H9 (cell line): ENCODE measurements at regions not wholly inside any gene's neighbourhood (a gene's known extent, or its start where the extent isn't known, plus 50 kb on each side); places are given as distances from the start of the nearest gene placed in this dataset.
"Not testable (repeated sequence)": the region's sequence is repeated elsewhere in the genome, so short reads cannot be mapped to it uniquely, and the experiment has no call there.

Source experiments
- DNase-seq: peaks from one replicate; pipeline ENCODE4 v3.0.0-alpha.2; 2017
- H2AFZ ChIP-seq: one replicate; pipeline ENCODE4 v1.6.1; 2013; ENCODE audit warnings: mild to moderate bottlenecking, low read length, control low read depth, moderate library complexity
- H2AK5ac ChIP-seq: 2 replicates; pipeline ENCODE4 v1.6.1; 2013; ENCODE audit warnings: low read length, control low read depth, mixed read lengths; ENCODE audit not compliant: insufficient read length
- H2BK120ac ChIP-seq: one replicate; pipeline ENCODE4 v1.6.1; 2013; ENCODE audit warnings: low read depth, mild to moderate bottlenecking, low read length, control low read depth, inconsistent platforms; ENCODE audit not compliant: poor library complexity, severe bottlenecking
- H2BK12ac ChIP-seq: 2 replicates; pipeline ENCODE4 v1.6.1; 2013; ENCODE audit warnings: low read length, control low read depth, mixed read lengths, low read depth; ENCODE audit not compliant: insufficient read length
- H2BK15ac ChIP-seq: 2 replicates; pipeline ENCODE4 v1.6.1; 2013; ENCODE audit warnings: low read depth, low read length, control low read depth
- H2BK20ac ChIP-seq: one replicate; pipeline ENCODE4 v1.6.1; 2013; ENCODE audit warnings: low read depth, mild to moderate bottlenecking, low read length, control low read depth, inconsistent platforms; ENCODE audit not compliant: poor library complexity, severe bottlenecking
- H2BK5ac ChIP-seq: 2 replicates; pipeline ENCODE4 v1.6.1; 2013; ENCODE audit warnings: low read length, control low read depth, mixed read lengths; ENCODE audit not compliant: insufficient read length
- H3K14ac ChIP-seq: 2 replicates; pipeline ENCODE4 v1.6.1; 2013; ENCODE audit warnings: low read length, control low read depth; ENCODE audit not compliant: insufficient read depth
- H3K18ac ChIP-seq: 2 replicates; pipeline ENCODE4 v1.6.1; 2013; ENCODE audit warnings: low read depth, mild to moderate bottlenecking, mixed read lengths, low read length, control low read depth; ENCODE audit not compliant: insufficient read length
- H3K23ac ChIP-seq: 2 replicates; pipeline ENCODE4 v1.6.1; 2013; ENCODE audit warnings: low read length, control low read depth, mixed read lengths, low read depth; ENCODE audit not compliant: insufficient read length
- H3K23me2 ChIP-seq: 2 replicates; pipeline ENCODE4 v1.6.1; 2013; ENCODE audit warnings: low read depth, mild to moderate bottlenecking, mixed read lengths, low read length, control low read depth; ENCODE audit not compliant: insufficient read length, poor library complexity, severe bottlenecking
- H3K27ac ChIP-seq: 2 replicates; pipeline ENCODE4 v1.5.1; 2013; ENCODE audit warnings: low read length, control low read depth, mixed read lengths, low read depth; ENCODE audit not compliant: insufficient read length
- H3K27me3 ChIP-seq: 2 replicates; pipeline ENCODE4 v1.6.1; 2013; ENCODE audit warnings: low read length, control low read depth, inconsistent platforms; ENCODE audit not compliant: insufficient read depth
- H3K4ac ChIP-seq: 2 replicates; pipeline ENCODE4 v1.6.1; 2013; ENCODE audit warnings: low read depth, mild to moderate bottlenecking, control low read depth, inconsistent platforms, low read length, moderate library complexity
- H3K4me1 ChIP-seq: 2 replicates; pipeline ENCODE4 v1.6.1; 2013; ENCODE audit warnings: low read length, control low read depth, inconsistent platforms; ENCODE audit not compliant: insufficient read depth
- H3K4me2 ChIP-seq: 2 replicates; pipeline ENCODE4 v1.6.1; 2013; ENCODE audit warnings: low read length, control low read depth, mixed read lengths; ENCODE audit not compliant: insufficient read length, insufficient read depth
- H3K56ac ChIP-seq: 2 replicates; pipeline ENCODE4 v1.6.1; 2013; ENCODE audit warnings: low read depth, mild to moderate bottlenecking, mixed read lengths, low read length, control low read depth; ENCODE audit not compliant: insufficient read length
- H3K79me1 ChIP-seq: 2 replicates; pipeline ENCODE4 v1.6.1; 2013; ENCODE audit warnings: low read depth, mild to moderate bottlenecking, moderate library complexity, low read length, control low read depth, inconsistent platforms; ENCODE audit not compliant: insufficient read depth, poor library complexity, severe bottlenecking
- H3K79me2 ChIP-seq: 2 replicates; pipeline ENCODE4 v1.6.1; 2013; ENCODE audit warnings: low read length, control low read depth, inconsistent platforms; ENCODE audit not compliant: insufficient read depth
- H3K9ac ChIP-seq: 2 replicates; pipeline ENCODE4 v1.6.1; 2013; ENCODE audit warnings: low read length, control low read depth, mixed read lengths; ENCODE audit not compliant: insufficient read length; ENCODE audit errors: extremely low read depth
- H3K9me3 ChIP-seq: one replicate; pipeline ENCODE4 v1.6.1; 2013; ENCODE audit warnings: low read depth, low read length, inconsistent platforms; ENCODE audit not compliant: control insufficient read depth
- H3T11ph ChIP-seq: one replicate; pipeline ENCODE4 v1.6.1; 2013; ENCODE audit warnings: mild to moderate bottlenecking, low read length, control low read depth, inconsistent platforms
- H4K20me1 ChIP-seq: one replicate; pipeline ENCODE4 v1.6.1; 2013; ENCODE audit not compliant: control insufficient read depth, insufficient read length, insufficient read depth
- H4K5ac ChIP-seq: 2 replicates; pipeline ENCODE4 v1.6.1; 2013; ENCODE audit warnings: low read depth, mild to moderate bottlenecking, mixed read lengths, low read length, control low read depth; ENCODE audit not compliant: insufficient read length
- H4K8ac ChIP-seq: replicated peaks from 2 replicates; pipeline ENCODE4 v1.6.1; 2013; ENCODE audit warnings: low read length, control low read depth, mixed read lengths, low read depth; ENCODE audit not compliant: insufficient read length
- H4K91ac ChIP-seq: 2 replicates; pipeline ENCODE4 v1.6.1; 2013; ENCODE audit warnings: low read depth, mild to moderate bottlenecking, moderate library complexity, mixed read lengths, low read length, control low read depth; ENCODE audit not compliant: insufficient read length
- H3K27ac Mint-ChIP-seq, 3 experiments: 2 replicates in 2 of 3; 3 replicates in 1 of 3; pipeline ENCODE4 v1.8.0; 2020 to 2021; ENCODE audit warnings: mixed read lengths in 3 of 3, mild to moderate bottlenecking in 1 of 3, moderate library complexity in 1 of 3
- H3K27me3 Mint-ChIP-seq: 2 replicates; pipeline ENCODE4 v1.8.0; 2021; ENCODE audit warnings: low read depth, mild to moderate bottlenecking, moderate library complexity, mixed read lengths
- H3K36me3 Mint-ChIP-seq, 3 experiments: 2 replicates in 2 of 3; 3 replicates in 1 of 3; pipeline ENCODE4 v1.8.0; 2020 to 2021; ENCODE audit warnings: low read depth in 3 of 3, mixed read lengths in 3 of 3; ENCODE audit not compliant: insufficient read depth in 1 of 3
- H3K4me1 Mint-ChIP-seq, 2 experiments: 2 replicates each; pipeline ENCODE4 v1.8.0; 2020; ENCODE audit warnings: mixed read lengths in 2 of 2
- H3K4me3 Mint-ChIP-seq, 2 experiments: 2 replicates in 1 of 2; 3 replicates in 1 of 2; pipeline ENCODE4 v1.8.0; 2020 to 2021; ENCODE audit warnings: mild to moderate bottlenecking in 2 of 2, mixed read lengths in 2 of 2, moderate library complexity in 1 of 2
- H3K9me3 Mint-ChIP-seq, 2 experiments: 2 replicates in 1 of 2; 3 replicates in 1 of 2; pipeline ENCODE4 v1.8.0; 2020; ENCODE audit warnings: mild to moderate bottlenecking in 2 of 2, mixed read lengths in 2 of 2, moderate library complexity in 1 of 2
- WGBS: extraction: QIAGEN DNeasy Blood & Tissue Kit; methylation state at CpG from one replicate; pipeline ENCODE4 v1.1.7; 2013; ENCODE audit warnings: missing lambda C conversion rate, low lambda C conversion rate, mixed read lengths; ENCODE audit not compliant: insufficient read length; ENCODE audit errors: extremely low coverage; 5-methylcytosine and 5-hydroxymethylcytosine counted together

DNA sequence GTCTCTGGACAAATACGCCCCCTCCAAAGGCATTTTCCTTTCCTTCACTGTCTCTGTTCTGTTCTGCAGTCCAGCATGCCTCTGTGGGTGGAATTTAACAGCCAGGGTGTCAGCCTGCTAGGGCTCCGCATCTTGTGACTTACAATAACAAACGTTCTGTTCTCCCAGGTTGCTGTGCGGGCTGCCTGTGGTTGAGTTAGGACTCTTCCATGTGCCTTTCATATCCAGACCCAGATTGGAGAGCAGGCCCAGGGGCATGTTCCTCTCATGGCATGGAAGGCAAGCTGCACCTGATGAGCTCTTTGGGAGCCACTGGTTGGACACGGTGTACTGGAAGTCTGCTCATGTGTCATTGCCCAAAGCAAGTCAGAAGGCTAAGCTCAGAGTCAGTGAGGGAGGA, 742.8 kb upstream of the TPTE start:
- not testable (repeated sequence) for H3K4ac ChIP-seq, H3K27ac ChIP-seq, H3K9ac ChIP-seq, H2AFZ ChIP-seq, H3K4me1 ChIP-seq, H3K27ac Mint-ChIP-seq, H3K27me3 ChIP-seq, H3K4me3 Mint-ChIP-seq, DNase-seq, H3K18ac ChIP-seq, H2BK5ac ChIP-seq, H3K79me1 ChIP-seq, H4K8ac ChIP-seq, H3T11ph ChIP-seq, H2BK12ac ChIP-seq, H4K20me1 ChIP-seq, H2AK5ac ChIP-seq, H4K5ac ChIP-seq, H3K23me2 ChIP-seq, H2BK20ac ChIP-seq, H3K79me2 ChIP-seq, H3K14ac ChIP-seq, H3K4me2 ChIP-seq, H2BK120ac ChIP-seq, H4K91ac ChIP-seq, H3K23ac ChIP-seq, H2BK15ac ChIP-seq, H3K4me1 Mint-ChIP-seq, H3K56ac ChIP-seq
- no CpG with 5 or more reads among the region's 5 CpGs for WGBS
- Mint-ChIP-seq H3K27me3 (peaks cover 14% of the 10 kb centered on the region), H3K36me3 (peaks cover 26 to 73% (median 37%) of the 10 kb centered on the region in 3 experiments), H3K9me3 (peaks cover 93 to 94% of the 10 kb centered on the region in 2 experiments)
- H3K9me3 ChIP-seq: peaks cover 99% of the 10 kb centered on the region
